Endodermal cell (in vitro differentiated cells): ENCODE measurements at regions not wholly inside any gene's neighbourhood (a gene's known extent, or its start where the extent isn't known, plus 50 kb on each side); places are given as distances from the start of the nearest gene placed in this dataset.

ENCODE experiments used
- DNase-seq: peaks from one replicate; pipeline ENCODE4 v3.0.0-alpha.2; 2017
- H3K27ac ChIP-seq: 2 replicates; pipeline ENCODE4 v1.5.1; 2013; ENCODE audit warnings: mild to moderate bottlenecking, low read depth, low read length, moderate library complexity
- H3K27me3 ChIP-seq: 2 replicates; pipeline ENCODE4 v1.6.1; 2013; ENCODE audit warnings: mild to moderate bottlenecking, low read length, moderate library complexity; ENCODE audit not compliant: insufficient read depth, control insufficient read depth, poor library complexity, severe bottlenecking
- H3K36me3 ChIP-seq: 2 replicates; pipeline ENCODE4 v1.7.0; 2013; ENCODE audit warnings: mild to moderate bottlenecking, low read length, moderate library complexity; ENCODE audit not compliant: control insufficient read depth, insufficient read depth
- H3K4me1 ChIP-seq: one replicate; pipeline ENCODE4 v1.7.0; 2013; ENCODE audit warnings: low read length; ENCODE audit not compliant: control insufficient read depth, insufficient read depth
- H3K4me3 ChIP-seq: 2 replicates; pipeline ENCODE4 v1.5.1; 2013; ENCODE audit warnings: mild to moderate bottlenecking, low read length, moderate library complexity
- H3K9ac ChIP-seq: 2 replicates; pipeline ENCODE4 v1.6.1; 2013; ENCODE audit warnings: mild to moderate bottlenecking, low read length, moderate library complexity; ENCODE audit not compliant: poor library complexity, severe bottlenecking; ENCODE audit errors: extremely low read depth
- H3K9me3 ChIP-seq: 2 replicates; pipeline ENCODE4 v1.6.1; 2013; ENCODE audit warnings: mild to moderate bottlenecking, low read length, moderate library complexity; ENCODE audit not compliant: control insufficient read depth
- H3K27ac Mint-ChIP-seq: 2 replicates; pipeline ENCODE4 v1.8.0; 2020; ENCODE audit warnings: mixed read lengths
- H3K27me3 Mint-ChIP-seq: 2 replicates; pipeline ENCODE4 v1.8.0; 2021; ENCODE audit warnings: mild to moderate bottlenecking, mixed read lengths; ENCODE audit not compliant: insufficient read depth
- H3K36me3 Mint-ChIP-seq: 2 replicates; pipeline ENCODE4 v1.8.0; 2020; ENCODE audit warnings: low read depth, mixed read lengths
- H3K4me1 Mint-ChIP-seq: 2 replicates; pipeline ENCODE4 v1.8.0; 2020; ENCODE audit warnings: mixed read lengths
- H3K4me3 Mint-ChIP-seq: 2 replicates; pipeline ENCODE4 v1.8.0; 2020; ENCODE audit warnings: mild to moderate bottlenecking, moderate library complexity, mixed read lengths
- H3K9me3 Mint-ChIP-seq: 2 replicates; pipeline ENCODE4 v1.8.0; 2020; ENCODE audit warnings: mild to moderate bottlenecking, mixed read lengths
- WGBS, 2 experiments: methylation state at CpG; one replicate each; pipeline versions ENCODE4 v1.1.5 to v1.1.7; 2013; ENCODE audit warnings: missing lambda C conversion rate in 2 of 2, mixed read lengths in 1 of 2; ENCODE audit not compliant: insufficient coverage in 1 of 2, insufficient read length in 1 of 2; 5-methylcytosine and 5-hydroxymethylcytosine counted together
- TF ChIP-seq, protein P1 (sequence below): fragments of 200-600 bp; sonication (generic); conservative IDR thresholded peaks from 2 replicates; pipeline ENCODE4 v1.5.0; 2021; ENCODE audit warnings: antibody characterized with exemption, mild to moderate bottlenecking

GRCh38 chr2:167651406-167652151, 595.8 kb downstream of the STK39 start:
- peaks cover 4% of the 10 kb centered on the region for H3K4me1 Mint-ChIP-seq

DNA sequence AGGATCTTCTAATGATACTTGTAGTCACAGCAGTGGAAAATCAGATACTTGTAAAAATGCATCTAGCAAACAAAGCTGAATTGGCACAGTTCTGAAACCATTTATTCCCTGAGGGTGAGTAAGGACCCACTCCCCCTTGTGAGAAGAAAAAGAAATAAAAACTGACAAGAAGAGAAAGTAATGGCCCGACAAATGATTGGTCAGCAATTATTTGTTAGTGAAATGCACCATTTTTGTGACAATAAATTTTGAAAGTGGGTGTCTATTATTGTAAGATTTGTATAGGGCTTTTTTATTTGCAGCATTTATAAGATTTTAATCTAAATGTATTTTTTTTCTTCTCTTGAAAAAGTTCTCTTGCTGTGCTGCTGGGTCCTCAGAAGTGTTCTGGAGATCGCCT, 600.8 kb downstream of the STK39 start:
- 78 to 91% methylated on average over 1 to 2 of the region's 2 CpGs for WGBS, 2 experiments

More at GRCh38 chr2:167651406-167652151, 595.8 kb downstream of the STK39 start:
- Histone ChIP-seq H3K36me3 (no peaks in the 10 kb centered on the region), H3K4me1 (no peaks in the 10 kb centered on the region), H3K27me3 (no peaks in the 10 kb centered on the region), H3K9ac (no peak overlapping the region), H3K4me3 (no peak overlapping the region), H3K27ac (peak overlapping the region; percentile 3), H3K9me3 (no peaks in the 10 kb centered on the region)
- DNase-seq: no peak
- H3K4me3 Mint-ChIP-seq: no peak overlapping the region
- WGBS, 2 experiments: 53 to 83% methylated on average over 2 to 5 of the region's 5 CpGs
- no peaks in the 10 kb centered on the region for H3K9me3 Mint-ChIP-seq
- H3K36me3 Mint-ChIP-seq: no peaks in the 10 kb centered on the region
- TF ChIP-seq, protein P1, sequence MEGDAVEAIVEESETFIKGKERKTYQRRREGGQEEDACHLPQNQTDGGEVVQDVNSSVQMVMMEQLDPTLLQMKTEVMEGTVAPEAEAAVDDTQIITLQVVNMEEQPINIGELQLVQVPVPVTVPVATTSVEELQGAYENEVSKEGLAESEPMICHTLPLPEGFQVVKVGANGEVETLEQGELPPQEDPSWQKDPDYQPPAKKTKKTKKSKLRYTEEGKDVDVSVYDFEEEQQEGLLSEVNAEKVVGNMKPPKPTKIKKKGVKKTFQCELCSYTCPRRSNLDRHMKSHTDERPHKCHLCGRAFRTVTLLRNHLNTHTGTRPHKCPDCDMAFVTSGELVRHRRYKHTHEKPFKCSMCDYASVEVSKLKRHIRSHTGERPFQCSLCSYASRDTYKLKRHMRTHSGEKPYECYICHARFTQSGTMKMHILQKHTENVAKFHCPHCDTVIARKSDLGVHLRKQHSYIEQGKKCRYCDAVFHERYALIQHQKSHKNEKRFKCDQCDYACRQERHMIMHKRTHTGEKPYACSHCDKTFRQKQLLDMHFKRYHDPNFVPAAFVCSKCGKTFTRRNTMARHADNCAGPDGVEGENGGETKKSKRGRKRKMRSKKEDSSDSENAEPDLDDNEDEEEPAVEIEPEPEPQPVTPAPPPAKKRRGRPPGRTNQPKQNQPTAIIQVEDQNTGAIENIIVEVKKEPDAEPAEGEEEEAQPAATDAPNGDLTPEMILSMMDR: no peak
- H3K27me3 Mint-ChIP-seq: no peaks in the 10 kb centered on the region
- no peak overlapping the region for H3K27ac Mint-ChIP-seq

GRCh38 chr2:167640096-167640495, 607.3 kb downstream of the STK39 start:
- TF ChIP-seq, protein P1: no peak
- Histone ChIP-seq H3K36me3 (no peaks in the 10 kb centered on the region), H3K4me1 (no peaks in the 10 kb centered on the region), H3K27ac (no peak overlapping the region), H3K4me3 (no peak overlapping the region), H3K27me3 (no peaks in the 10 kb centered on the region), H3K9me3 (no peaks in the 10 kb centered on the region), H3K9ac (no peak overlapping the region)
- 60% methylated on average over 1 of the region's 1 CpG; no CpG with 5 or more reads in 1 of the 2 experiments for WGBS, 2 experiments
- Mint-ChIP-seq H3K36me3 (no peaks in the 10 kb centered on the region), H3K9me3 (peaks cover 8% of the 10 kb centered on the region), H3K27me3 (no peaks in the 10 kb centered on the region), H3K4me1 (no peaks in the 10 kb centered on the region), H3K27ac (no peak overlapping the region), H3K4me3 (no peak overlapping the region)
- no peak for DNase-seq

More for the DNA sequence above, 600.8 kb downstream of the STK39 start:
- Histone ChIP-seq H3K27me3 (no peaks in the 10 kb centered on the region), H3K27ac (no peak overlapping the region), H3K4me1 (no peaks in the 10 kb centered on the region), H3K4me3 (no peak overlapping the region), H3K9ac (no peak overlapping the region), H3K9me3 (no peaks in the 10 kb centered on the region), H3K36me3 (no peaks in the 10 kb centered on the region)
- TF ChIP-seq, protein P1: no peak
- H3K9me3 Mint-ChIP-seq: no peaks in the 10 kb centered on the region
- no peaks in the 10 kb centered on the region for H3K27me3 Mint-ChIP-seq
- no peak for DNase-seq
- H3K27ac Mint-ChIP-seq: no peak overlapping the region
- no peaks in the 10 kb centered on the region for H3K36me3 Mint-ChIP-seq
- no peaks in the 10 kb centered on the region for H3K4me1 Mint-ChIP-seq
- no peak overlapping the region for H3K4me3 Mint-ChIP-seq
